ENCODE measurements at regions not wholly inside any gene's neighbourhood (a gene's known extent, or its start where the extent isn't known, plus 50 kb on each side); places are given as distances from the start of the nearest gene placed in this dataset.

DNA sequence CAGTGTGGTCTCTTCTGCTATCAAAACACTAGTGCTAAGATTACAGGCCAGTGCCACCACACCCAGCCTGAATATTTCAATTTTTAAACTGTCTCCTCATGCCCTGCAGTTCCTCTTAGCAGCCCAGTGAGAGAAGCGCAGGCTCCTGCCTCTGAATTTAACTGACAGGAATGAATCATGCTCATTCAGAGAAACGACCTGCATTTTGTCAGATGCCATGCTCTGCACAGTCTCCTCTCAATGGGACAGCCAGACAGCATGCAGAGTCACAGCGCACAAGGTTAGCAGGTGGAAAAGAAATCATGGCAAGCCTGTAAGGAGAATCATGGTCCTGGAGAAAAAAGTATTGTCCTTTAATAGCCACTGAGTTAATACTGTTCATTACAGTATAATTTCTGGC, 691.0 kb upstream of the SEL1L start:
- no peak for TF ChIP-seq CHD4 (IDR thresholded peaks at IDR 0.05; ENCODE audit: borderline replicate concordance)
- TF ChIP-seq, protein P1, sequence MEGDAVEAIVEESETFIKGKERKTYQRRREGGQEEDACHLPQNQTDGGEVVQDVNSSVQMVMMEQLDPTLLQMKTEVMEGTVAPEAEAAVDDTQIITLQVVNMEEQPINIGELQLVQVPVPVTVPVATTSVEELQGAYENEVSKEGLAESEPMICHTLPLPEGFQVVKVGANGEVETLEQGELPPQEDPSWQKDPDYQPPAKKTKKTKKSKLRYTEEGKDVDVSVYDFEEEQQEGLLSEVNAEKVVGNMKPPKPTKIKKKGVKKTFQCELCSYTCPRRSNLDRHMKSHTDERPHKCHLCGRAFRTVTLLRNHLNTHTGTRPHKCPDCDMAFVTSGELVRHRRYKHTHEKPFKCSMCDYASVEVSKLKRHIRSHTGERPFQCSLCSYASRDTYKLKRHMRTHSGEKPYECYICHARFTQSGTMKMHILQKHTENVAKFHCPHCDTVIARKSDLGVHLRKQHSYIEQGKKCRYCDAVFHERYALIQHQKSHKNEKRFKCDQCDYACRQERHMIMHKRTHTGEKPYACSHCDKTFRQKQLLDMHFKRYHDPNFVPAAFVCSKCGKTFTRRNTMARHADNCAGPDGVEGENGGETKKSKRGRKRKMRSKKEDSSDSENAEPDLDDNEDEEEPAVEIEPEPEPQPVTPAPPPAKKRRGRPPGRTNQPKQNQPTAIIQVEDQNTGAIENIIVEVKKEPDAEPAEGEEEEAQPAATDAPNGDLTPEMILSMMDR (IDR thresholded peaks at IDR 0.05): no peak
- TF ChIP-seq RAD21 (conservative IDR thresholded peaks at IDR 0.05 in 1 of 2, IDR thresholded peaks at IDR 0.05 in 1 of 2): no peak
- no peak for TF ChIP-seq TFCP2L1 (CRISPR knock-in tag; IDR thresholded peaks at IDR 0.05)
- TF ChIP-seq, protein P2, sequence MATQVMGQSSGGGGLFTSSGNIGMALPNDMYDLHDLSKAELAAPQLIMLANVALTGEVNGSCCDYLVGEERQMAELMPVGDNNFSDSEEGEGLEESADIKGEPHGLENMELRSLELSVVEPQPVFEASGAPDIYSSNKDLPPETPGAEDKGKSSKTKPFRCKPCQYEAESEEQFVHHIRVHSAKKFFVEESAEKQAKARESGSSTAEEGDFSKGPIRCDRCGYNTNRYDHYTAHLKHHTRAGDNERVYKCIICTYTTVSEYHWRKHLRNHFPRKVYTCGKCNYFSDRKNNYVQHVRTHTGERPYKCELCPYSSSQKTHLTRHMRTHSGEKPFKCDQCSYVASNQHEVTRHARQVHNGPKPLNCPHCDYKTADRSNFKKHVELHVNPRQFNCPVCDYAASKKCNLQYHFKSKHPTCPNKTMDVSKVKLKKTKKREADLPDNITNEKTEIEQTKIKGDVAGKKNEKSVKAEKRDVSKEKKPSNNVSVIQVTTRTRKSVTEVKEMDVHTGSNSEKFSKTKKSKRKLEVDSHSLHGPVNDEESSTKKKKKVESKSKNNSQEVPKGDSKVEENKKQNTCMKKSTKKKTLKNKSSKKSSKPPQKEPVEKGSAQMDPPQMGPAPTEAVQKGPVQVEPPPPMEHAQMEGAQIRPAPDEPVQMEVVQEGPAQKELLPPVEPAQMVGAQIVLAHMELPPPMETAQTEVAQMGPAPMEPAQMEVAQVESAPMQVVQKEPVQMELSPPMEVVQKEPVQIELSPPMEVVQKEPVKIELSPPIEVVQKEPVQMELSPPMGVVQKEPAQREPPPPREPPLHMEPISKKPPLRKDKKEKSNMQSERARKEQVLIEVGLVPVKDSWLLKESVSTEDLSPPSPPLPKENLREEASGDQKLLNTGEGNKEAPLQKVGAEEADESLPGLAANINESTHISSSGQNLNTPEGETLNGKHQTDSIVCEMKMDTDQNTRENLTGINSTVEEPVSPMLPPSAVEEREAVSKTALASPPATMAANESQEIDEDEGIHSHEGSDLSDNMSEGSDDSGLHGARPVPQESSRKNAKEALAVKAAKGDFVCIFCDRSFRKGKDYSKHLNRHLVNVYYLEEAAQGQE (IDR thresholded peaks at IDR 0.05): no peak
- no peak for TF ChIP-seq FOSL2 (IDR thresholded peaks at IDR 0.05)
- no peak for TF ChIP-seq FOSL2 (CRISPR knock-in tag; IDR thresholded peaks at IDR 0.05)
- Histone ChIP-seq H3K27ac (no peak overlapping the region), H3K9me3 (no peaks in the 10 kb centered on the region), H3K4me1 (no peaks in the 10 kb centered on the region), H3K4me3 (no peak overlapping the region), H3K4me2 (no peak overlapping the region)
- ATAC-seq (no peak), DNase-seq (ENCODE audit: low read depth in 1 of 2, low spot score in 1 of 2) (no peak), FAIRE-seq (no peak)
- ChIA-PET POLR2A (no interaction called here), CTCF (no interaction called here)
- 12% methylated on average over 3 of the region's 3 CpGs for WGBS (ENCODE audit: missing lambda C conversion rate)

DNA sequence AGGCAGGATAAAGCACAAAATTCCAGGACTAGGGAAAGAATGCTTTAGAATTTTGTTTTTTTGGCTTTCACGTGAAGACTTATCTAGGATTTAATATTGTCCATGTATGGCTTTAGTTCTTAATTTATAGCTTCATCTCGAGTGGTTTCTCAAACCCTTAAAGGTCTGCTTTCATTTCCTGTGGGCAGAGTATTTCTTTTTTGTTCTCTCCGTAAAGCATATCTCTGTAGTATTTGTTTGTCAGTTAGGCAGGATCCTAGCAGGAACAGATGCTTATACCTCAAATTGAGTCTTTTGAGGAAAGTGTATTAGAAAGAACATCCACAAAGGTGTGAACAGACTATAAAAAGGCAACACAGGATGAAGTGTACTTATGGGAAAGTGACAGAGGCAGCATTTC, 697.1 kb upstream of the SEL1L start:
- ChIA-PET CTCF (no interaction called here), POLR2A (no interaction called here)
- Histone ChIP-seq H3K4me2 (no peak overlapping the region), H3K4me1 (no peaks in the 10 kb centered on the region), H3K27ac (no peak overlapping the region), H3K9me3 (no peaks in the 10 kb centered on the region; the same call in 2 of the 3 replicates), H3K4me3 (no peak overlapping the region)
- no peak for TF ChIP-seq KDM5A (IDR thresholded peaks at IDR 0.05)
- TF ChIP-seq MAFK (IDR thresholded peaks at IDR 0.05; ENCODE audit: partially characterized antibody): no peak
- no peak for TF ChIP-seq NR3C1 (IDR thresholded peaks at IDR 0.05)
- TF ChIP-seq ZC3H11A (IDR thresholded peaks at IDR 0.05): no peak
- no peak for TF ChIP-seq BHLHE40 (IDR thresholded peaks at IDR 0.05; ENCODE audit: low read depth, low read length)
- FAIRE-seq (no peak), DNase-seq (ENCODE audit: low read depth in 1 of 2, low spot score in 1 of 2) (no peak), ATAC-seq (no peak)
- WGBS (ENCODE audit: missing lambda C conversion rate): 3% methylated on average over 3 of the region's 3 CpGs

DNA sequence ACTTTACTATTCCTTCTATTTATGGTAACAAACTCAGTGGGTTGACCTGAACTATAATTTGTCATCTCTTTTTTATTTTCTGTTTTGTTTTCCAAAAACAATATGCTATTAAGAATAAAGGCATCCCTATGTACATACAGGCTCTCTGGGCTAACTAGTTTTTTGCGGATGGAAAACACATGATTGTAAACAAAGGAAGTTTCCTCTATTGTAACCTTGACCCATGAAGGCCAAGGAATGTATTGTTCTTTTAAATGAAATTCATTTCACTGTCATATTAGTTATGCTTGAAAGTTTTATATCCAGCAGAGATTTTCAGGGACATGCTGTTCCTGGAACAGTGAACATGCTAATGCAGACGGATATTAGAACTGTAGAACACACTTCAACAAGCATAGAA, 705.0 kb upstream of the SEL1L start:
- POLR2A ChIA-PET: no interaction called here
- no peak for FAIRE-seq
- Histone ChIP-seq H3K27ac (no peak overlapping the region), H3K4me3 (no peak overlapping the region), H3K4me2 (no peak overlapping the region), H3K4me1 (no peaks in the 10 kb centered on the region), H3K9me3 (no peaks in the 10 kb centered on the region; the same call in 2 of the 3 replicates)
- CTCF ChIA-PET: no interaction called here
- 9% methylated on average over 2 of the region's 2 CpGs for WGBS (ENCODE audit: missing lambda C conversion rate)
- no peak for DNase-seq (ENCODE audit: low read depth in 1 of 2, low spot score in 1 of 2)
- ATAC-seq: no peak
- TF ChIP-seq, protein P3, sequence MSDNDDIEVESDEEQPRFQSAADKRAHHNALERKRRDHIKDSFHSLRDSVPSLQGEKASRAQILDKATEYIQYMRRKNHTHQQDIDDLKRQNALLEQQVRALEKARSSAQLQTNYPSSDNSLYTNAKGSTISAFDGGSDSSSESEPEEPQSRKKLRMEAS (IDR thresholded peaks at IDR 0.05): no peak
- no peak for TF ChIP-seq ESRRA (IDR thresholded peaks at IDR 0.05; ENCODE audit: borderline replicate concordance, low read length)
- no peak for TF ChIP-seq PHF8 (IDR thresholded peaks at IDR 0.05; ENCODE audit: borderline replicate concordance, low read depth)
- TF ChIP-seq, protein P4, sequence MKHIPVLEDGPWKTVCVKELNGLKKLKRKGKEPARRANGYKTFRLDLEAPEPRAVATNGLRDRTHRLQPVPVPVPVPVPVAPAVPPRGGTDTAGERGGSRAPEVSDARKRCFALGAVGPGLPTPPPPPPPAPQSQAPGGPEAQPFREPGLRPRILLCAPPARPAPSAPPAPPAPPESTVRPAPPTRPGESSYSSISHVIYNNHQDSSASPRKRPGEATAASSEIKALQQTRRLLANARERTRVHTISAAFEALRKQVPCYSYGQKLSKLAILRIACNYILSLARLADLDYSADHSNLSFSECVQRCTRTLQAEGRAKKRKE (CRISPR knock-in tag; IDR thresholded peaks at IDR 0.05; ENCODE audit: low read depth): no peak
- TF ChIP-seq, protein P5, sequence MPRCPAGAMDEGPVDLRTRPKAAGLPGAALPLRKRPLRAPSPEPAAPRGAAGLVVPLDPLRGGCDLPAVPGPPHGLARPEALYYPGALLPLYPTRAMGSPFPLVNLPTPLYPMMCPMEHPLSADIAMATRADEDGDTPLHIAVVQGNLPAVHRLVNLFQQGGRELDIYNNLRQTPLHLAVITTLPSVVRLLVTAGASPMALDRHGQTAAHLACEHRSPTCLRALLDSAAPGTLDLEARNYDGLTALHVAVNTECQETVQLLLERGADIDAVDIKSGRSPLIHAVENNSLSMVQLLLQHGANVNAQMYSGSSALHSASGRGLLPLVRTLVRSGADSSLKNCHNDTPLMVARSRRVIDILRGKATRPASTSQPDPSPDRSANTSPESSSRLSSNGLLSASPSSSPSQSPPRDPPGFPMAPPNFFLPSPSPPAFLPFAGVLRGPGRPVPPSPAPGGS (IDR thresholded peaks at IDR 0.05): no peak
- no peak for TF ChIP-seq CEBPB (IDR thresholded peaks at IDR 0.05)
- no peak for TF ChIP-seq MYC (IDR thresholded peaks at IDR 0.05; ENCODE audit: borderline replicate concordance, low read length)
- no peak for TF ChIP-seq ZSCAN20 (CRISPR knock-in tag; IDR thresholded peaks at IDR 0.05)
- TF ChIP-seq RNF2 (IDR thresholded peaks at IDR 0.05; ENCODE audit: borderline replicate concordance, low read depth): no peak
- no peak for TF ChIP-seq NFE2L2 (conservative IDR thresholded peaks at IDR 0.05; ENCODE audit: low read length)
- TF ChIP-seq JUN (IDR thresholded peaks at IDR 0.05): no peak
- TF ChIP-seq CBX8 (IDR thresholded peaks at IDR 0.05): no peak
- no peak for TF ChIP-seq MAFK (IDR thresholded peaks at IDR 0.05; ENCODE audit: partially characterized antibody)
- no peak for TF ChIP-seq POLR2AphosphoS2 (conservative IDR thresholded peaks at IDR 0.05; ENCODE audit: low read length)
- no peak for TF ChIP-seq RARB (CRISPR knock-in tag; IDR thresholded peaks at IDR 0.05)
- no peak for TF ChIP-seq MAZ (IDR thresholded peaks at IDR 0.05; ENCODE audit: borderline replicate concordance, low read depth, low read length)
